ENCODE measurements at regions not wholly inside any gene's neighbourhood (a gene's known extent, or its start where the extent isn't known, plus 50 kb on each side); places are given as distances from the start of the nearest gene placed in this dataset.
"Not testable (repeated sequence)": the region's sequence is repeated elsewhere in the genome, so short reads cannot be mapped to it uniquely, and the experiment has no call there.

- no peaks in the 10 kb centered on the region for H3K36me3 Mint-ChIP-seq (ENCODE audit: low read depth)
- intact Hi-C loops (cut with micrococcal nuclease), result no loop called here
- H3K27ac Mint-ChIP-seq, result no peak overlapping the region
- H3K9me3 Mint-ChIP-seq, result no peaks in the 10 kb centered on the region
- H3K4me1 Mint-ChIP-seq (ENCODE audit: low read depth), result peaks cover 20% of the 10 kb centered on the region
- no peak overlapping the region for H3K4me3 Mint-ChIP-seq
- H3K27me3 Mint-ChIP-seq (ENCODE audit: insufficient read depth), result peaks cover 12% of the 10 kb centered on the region
- DNase-seq (ENCODE audit: low spot score), result no peak
Measured at GRCh38 chr10:28181478-28182096, 121.3 kb downstream of the MPP7 start.

GRCh38 chr10:28180654-28181053, 122.2 kb downstream of the MPP7 start:
- no peak overlapping the region for H3K27ac Mint-ChIP-seq
- H3K4me3 Mint-ChIP-seq, result no peak overlapping the region
- intact Hi-C loops (cut with micrococcal nuclease), result no loop called here
- no peaks in the 10 kb centered on the region for H3K9me3 Mint-ChIP-seq
- DNase-seq (ENCODE audit: low spot score), result no peak
- peaks cover 20% of the 10 kb centered on the region for H3K4me1 Mint-ChIP-seq (ENCODE audit: low read depth)
- no peaks in the 10 kb centered on the region for H3K36me3 Mint-ChIP-seq (ENCODE audit: low read depth)
- peaks cover 12% of the 10 kb centered on the region for H3K27me3 Mint-ChIP-seq (ENCODE audit: insufficient read depth)

- Mint-ChIP-seq H3K9me3 (no peaks in the 10 kb centered on the region), H3K4me3 (no peak overlapping the region), H3K4me1 (ENCODE audit: low read depth) (peaks cover 20% of the 10 kb centered on the region), H3K27ac (no peak overlapping the region), H3K36me3 (ENCODE audit: low read depth) (no peaks in the 10 kb centered on the region), H3K27me3 (ENCODE audit: insufficient read depth) (peaks cover 12% of the 10 kb centered on the region)
- intact Hi-C loops (cut with micrococcal nuclease), result loop anchor here (1.0 to 5.0 kb wide), 9 partner anchors 155 to 809 kb away; partner anchors contain the start of genes BAMBI, ODAD2 and WAC
- DNase-seq (ENCODE audit: low spot score), result no peak
Measured at GRCh38 chr10:28179743-28180099, 123.1 kb downstream of the MPP7 start.

GRCh38 chr10:28179006-28179742, 123.7 kb downstream of the MPP7 start:
- intact Hi-C loops (cut with micrococcal nuclease), result loop anchor here (1.0 to 5.0 kb wide), 9 partner anchors 155 to 808 kb away; partner anchors contain the start of genes BAMBI, ODAD2 and WAC
- Mint-ChIP-seq H3K27me3 (ENCODE audit: insufficient read depth) (peaks cover 12% of the 10 kb centered on the region), H3K36me3 (ENCODE audit: low read depth) (no peaks in the 10 kb centered on the region), H3K9me3 (no peaks in the 10 kb centered on the region), H3K27ac (peak overlapping the region; percentile 88), H3K4me1 (ENCODE audit: low read depth) (peaks cover 20% of the 10 kb centered on the region), H3K4me3 (peak overlapping the region; percentile 43)
- DNase-seq (ENCODE audit: low spot score), result peak; percentile 14

GRCh38 chr10:28177944-28178637, 124.8 kb downstream of the MPP7 start:
- Mint-ChIP-seq H3K4me1 (ENCODE audit: low read depth) (peaks cover 20% of the 10 kb centered on the region), H3K4me3 (peak overlapping the region; percentile 80), H3K9me3 (no peaks in the 10 kb centered on the region), H3K36me3 (ENCODE audit: low read depth) (no peaks in the 10 kb centered on the region), H3K27me3 (ENCODE audit: insufficient read depth) (peaks cover 10% of the 10 kb centered on the region), H3K27ac (peak overlapping the region; percentile 88)
- DNase-seq (ENCODE audit: low spot score), result no peak
- intact Hi-C loops (cut with micrococcal nuclease), result loop anchor here (2.0 to 5.0 kb wide), 6 partner anchors 181 to 807 kb away; partner anchors contain the start of genes BAMBI, ODAD2 and WAC

- not testable (repeated sequence) for DNase-seq (ENCODE audit: low spot score); H3K36me3 Mint-ChIP-seq (ENCODE audit: low read depth); H3K4me3 Mint-ChIP-seq; H3K9me3 Mint-ChIP-seq; H3K27ac Mint-ChIP-seq; H3K27me3 Mint-ChIP-seq (ENCODE audit: insufficient read depth)
- intact Hi-C loops (cut with micrococcal nuclease), result loop anchor here (5.0 kb wide), 3 partner anchors 179 to 501 kb away; partner anchors contain the start of genes BAMBI, ODAD2 and WAC
- H3K4me1 Mint-ChIP-seq (ENCODE audit: low read depth), result peaks cover 20% of the 10 kb centered on the region
Measured at GRCh38 chr10:28176498-28176897, 126.4 kb downstream of the MPP7 start.

DNA sequence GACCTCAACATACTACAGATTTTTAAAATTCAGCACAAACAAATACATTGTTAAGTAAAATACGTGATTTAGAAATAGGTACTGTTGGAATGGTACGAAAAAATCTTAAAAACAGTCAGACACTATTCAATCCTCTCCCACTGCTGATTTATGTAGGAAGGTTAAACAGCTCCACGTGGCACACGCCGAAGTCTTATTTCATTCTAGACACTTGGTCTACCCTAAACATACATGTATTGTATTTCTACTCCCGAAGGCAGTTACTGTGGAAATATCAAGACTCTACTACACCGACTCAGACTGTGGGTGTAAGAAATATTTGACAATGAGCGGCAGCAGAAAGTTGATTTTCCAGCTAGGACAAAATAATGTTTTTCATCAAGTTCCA, 130.6 kb downstream of the MPP7 start:
- intact Hi-C loops (cut with micrococcal nuclease), result no loop called here
- H3K36me3 Mint-ChIP-seq (ENCODE audit: low read depth), result no peaks in the 10 kb centered on the region
- DNase-seq (ENCODE audit: low spot score), result no peak
- H3K27me3 Mint-ChIP-seq (ENCODE audit: insufficient read depth), result peaks cover 2% of the 10 kb centered on the region
- no peaks in the 10 kb centered on the region for H3K9me3 Mint-ChIP-seq
- no peak overlapping the region for H3K27ac Mint-ChIP-seq
- peaks cover 5% of the 10 kb centered on the region for H3K4me1 Mint-ChIP-seq (ENCODE audit: low read depth)
- H3K4me3 Mint-ChIP-seq, result no peak overlapping the region

GRCh38 chr10:28171468-28172222, 131.2 kb downstream of the MPP7 start:
- H3K27ac Mint-ChIP-seq, result no peak overlapping the region
- DNase-seq (ENCODE audit: low spot score), result no peak
- no peaks in the 10 kb centered on the region for H3K36me3 Mint-ChIP-seq (ENCODE audit: low read depth)
- intact Hi-C loops (cut with micrococcal nuclease), result no loop called here
- no peak overlapping the region for H3K4me3 Mint-ChIP-seq
- H3K27me3 Mint-ChIP-seq (ENCODE audit: insufficient read depth), result peaks cover 2% of the 10 kb centered on the region
- H3K9me3 Mint-ChIP-seq, result no peaks in the 10 kb centered on the region
- H3K4me1 Mint-ChIP-seq (ENCODE audit: low read depth), result peaks cover 5% of the 10 kb centered on the region

GRCh38 chr10:28169525-28169924, 133.3 kb downstream of the MPP7 start:
- intact Hi-C loops (cut with micrococcal nuclease), result no loop called here
- no peak overlapping the region for H3K4me3 Mint-ChIP-seq
- H3K9me3 Mint-ChIP-seq, result no peaks in the 10 kb centered on the region
- no peak overlapping the region for H3K27ac Mint-ChIP-seq
- no peak for DNase-seq (ENCODE audit: low spot score)
- H3K36me3 Mint-ChIP-seq (ENCODE audit: low read depth), result no peaks in the 10 kb centered on the region
- H3K27me3 Mint-ChIP-seq (ENCODE audit: insufficient read depth), result peaks cover 2% of the 10 kb centered on the region
- H3K4me1 Mint-ChIP-seq (ENCODE audit: low read depth), result peaks cover 5% of the 10 kb centered on the region

GRCh38 chr10:28160866-28161405, 141.9 kb downstream of the MPP7 start:
- Mint-ChIP-seq H3K36me3 (ENCODE audit: low read depth) (no peaks in the 10 kb centered on the region), H3K4me3 (no peak overlapping the region)

DNA sequence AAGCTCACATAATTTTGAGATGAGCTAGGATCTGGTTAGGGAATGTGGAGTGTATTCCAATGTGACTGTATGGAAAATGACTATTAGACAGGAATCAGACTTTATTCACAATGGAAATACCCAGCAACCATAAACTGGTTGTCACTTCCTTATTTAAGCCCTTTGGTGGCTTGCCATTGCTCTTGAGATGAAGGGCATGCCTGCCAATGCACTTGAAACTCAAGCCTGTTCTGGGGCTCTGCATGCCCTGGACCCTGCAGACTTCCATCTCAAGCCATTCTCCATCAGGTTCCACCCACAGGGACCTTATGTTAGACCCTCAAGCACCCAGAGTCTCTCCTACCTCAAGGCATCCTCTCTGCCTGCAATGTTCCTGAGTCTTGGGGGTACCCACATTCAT, 145.5 kb downstream of the MPP7 start:
- Mint-ChIP-seq H3K27me3 (ENCODE audit: insufficient read depth) (peaks cover 3% of the 10 kb centered on the region), H3K9me3 (no peaks in the 10 kb centered on the region), H3K4me1 (ENCODE audit: low read depth) (no peaks in the 10 kb centered on the region), H3K4me3 (no peak overlapping the region), H3K27ac (no peak overlapping the region), H3K36me3 (ENCODE audit: low read depth) (no peaks in the 10 kb centered on the region)
- intact Hi-C loops (cut with micrococcal nuclease), result no loop called here
- DNase-seq (ENCODE audit: low spot score), result no peak

More at GRCh38 chr10:28160866-28161405, 141.9 kb downstream of the MPP7 start:
- intact Hi-C loops (cut with micrococcal nuclease), result no loop called here
- H3K9me3 Mint-ChIP-seq, result peaks cover 5% of the 10 kb centered on the region
- H3K4me1 Mint-ChIP-seq (ENCODE audit: low read depth), result no peaks in the 10 kb centered on the region
- DNase-seq (ENCODE audit: low spot score), result no peak
- no peak overlapping the region for H3K27ac Mint-ChIP-seq
- peaks cover 3% of the 10 kb centered on the region for H3K27me3 Mint-ChIP-seq (ENCODE audit: insufficient read depth)

DNA sequence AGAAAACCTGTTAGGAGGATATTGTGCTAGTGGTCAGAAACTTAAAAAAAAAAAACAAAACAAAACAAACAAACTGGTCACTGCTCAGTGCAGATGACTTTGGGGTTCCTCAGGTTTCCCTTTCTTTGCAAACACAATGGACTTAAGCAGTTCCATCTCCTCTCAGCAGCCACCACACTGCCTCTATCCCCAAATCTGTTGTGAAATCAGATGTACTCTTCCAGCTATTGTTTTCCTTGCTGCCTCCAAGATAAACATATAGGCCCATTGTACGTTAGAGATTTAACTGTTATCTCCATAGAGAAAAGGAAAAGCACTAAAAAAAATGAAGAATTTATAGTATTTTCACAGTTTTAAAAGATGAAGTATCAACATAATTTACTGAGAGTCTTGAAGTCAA, 147.1 kb downstream of the MPP7 start:
- Mint-ChIP-seq H3K27me3 (ENCODE audit: insufficient read depth) (peaks cover 3% of the 10 kb centered on the region), H3K4me3 (no peak overlapping the region), H3K4me1 (ENCODE audit: low read depth) (no peaks in the 10 kb centered on the region), H3K36me3 (ENCODE audit: low read depth) (no peaks in the 10 kb centered on the region), H3K27ac (no peak overlapping the region), H3K9me3 (no peaks in the 10 kb centered on the region)
- intact Hi-C loops (cut with micrococcal nuclease), result no loop called here
- no peak for DNase-seq (ENCODE audit: low spot score)
